ENCODE measurements at regions not wholly inside any gene's neighbourhood (a gene's known extent, or its start where the extent isn't known, plus 50 kb on each side); places are given as distances from the start of the nearest gene placed in this dataset.
"Not testable (repeated sequence)": the region's sequence is repeated elsewhere in the genome, so short reads cannot be mapped to it uniquely, and the experiment has no call there.

DNA sequence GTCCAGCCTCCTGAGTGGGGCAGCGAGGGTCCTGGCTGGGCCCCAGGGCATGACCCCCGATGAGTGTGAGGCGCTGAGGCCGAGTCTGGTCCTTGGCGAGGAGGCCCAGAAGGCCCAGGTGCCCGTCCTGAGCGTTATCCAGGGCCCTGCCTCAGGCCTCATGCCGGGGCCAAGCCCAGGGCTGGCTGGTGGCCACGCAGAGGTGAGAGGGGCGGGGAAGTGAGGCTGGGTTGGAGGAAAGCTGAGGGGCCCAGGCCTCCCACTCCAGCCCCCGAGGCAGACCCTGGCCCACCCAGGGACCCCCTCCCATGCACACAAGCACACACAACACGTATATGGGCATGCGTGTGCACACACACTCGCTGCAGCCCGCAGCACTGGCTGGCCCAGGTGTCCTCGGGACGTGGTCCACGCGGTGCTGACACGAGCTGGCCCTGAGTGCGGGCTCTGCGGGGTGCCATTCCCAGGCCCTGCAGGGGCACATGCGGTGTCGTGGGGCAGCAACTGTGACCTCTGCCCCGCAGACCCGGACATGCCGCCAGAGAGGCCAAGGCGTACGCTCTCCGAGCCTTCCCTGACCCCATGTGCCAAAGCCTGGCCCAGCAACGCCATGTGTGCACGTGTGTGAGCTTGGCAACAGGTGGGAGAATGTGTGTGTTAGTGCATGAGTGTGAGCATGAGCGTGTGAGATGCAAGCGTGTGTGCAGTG lies 160.2 kb downstream of the TMEM121 start:
- H3K9me3 ChIP-seq (ENCODE audit: control insufficient read depth in 1 of 2, insufficient read depth in 1 of 2, low read length in 2 of 2); H3K27me3 ChIP-seq (ENCODE audit: control insufficient read depth in 1 of 2, insufficient read depth in 2 of 2, low read length in 2 of 2); POLR2A ChIA-PET; H3K9me3 Mint-ChIP-seq; H3K36me3 ChIP-seq (ENCODE audit: insufficient read depth, low read length); H3K27ac ChIP-seq (ENCODE audit: low read depth in 1 of 2, low read length in 2 of 2); ATAC-seq (ENCODE audit: poor library complexity); DNase-seq; H3K27ac Mint-ChIP-seq; H3K4me3 Mint-ChIP-seq; intact Hi-C loops (cut with DNase I, micrococcal nuclease); H3K4me1 Mint-ChIP-seq (ENCODE audit: low read depth); H3K4me1 ChIP-seq (ENCODE audit: insufficient read depth, low read length); CTCF ChIA-PET; H3K27me3 Mint-ChIP-seq; H3K36me3 Mint-ChIP-seq (ENCODE audit: low read depth); H3K4me3 ChIP-seq (ENCODE audit: low read length): not testable (repeated sequence)

DNA sequence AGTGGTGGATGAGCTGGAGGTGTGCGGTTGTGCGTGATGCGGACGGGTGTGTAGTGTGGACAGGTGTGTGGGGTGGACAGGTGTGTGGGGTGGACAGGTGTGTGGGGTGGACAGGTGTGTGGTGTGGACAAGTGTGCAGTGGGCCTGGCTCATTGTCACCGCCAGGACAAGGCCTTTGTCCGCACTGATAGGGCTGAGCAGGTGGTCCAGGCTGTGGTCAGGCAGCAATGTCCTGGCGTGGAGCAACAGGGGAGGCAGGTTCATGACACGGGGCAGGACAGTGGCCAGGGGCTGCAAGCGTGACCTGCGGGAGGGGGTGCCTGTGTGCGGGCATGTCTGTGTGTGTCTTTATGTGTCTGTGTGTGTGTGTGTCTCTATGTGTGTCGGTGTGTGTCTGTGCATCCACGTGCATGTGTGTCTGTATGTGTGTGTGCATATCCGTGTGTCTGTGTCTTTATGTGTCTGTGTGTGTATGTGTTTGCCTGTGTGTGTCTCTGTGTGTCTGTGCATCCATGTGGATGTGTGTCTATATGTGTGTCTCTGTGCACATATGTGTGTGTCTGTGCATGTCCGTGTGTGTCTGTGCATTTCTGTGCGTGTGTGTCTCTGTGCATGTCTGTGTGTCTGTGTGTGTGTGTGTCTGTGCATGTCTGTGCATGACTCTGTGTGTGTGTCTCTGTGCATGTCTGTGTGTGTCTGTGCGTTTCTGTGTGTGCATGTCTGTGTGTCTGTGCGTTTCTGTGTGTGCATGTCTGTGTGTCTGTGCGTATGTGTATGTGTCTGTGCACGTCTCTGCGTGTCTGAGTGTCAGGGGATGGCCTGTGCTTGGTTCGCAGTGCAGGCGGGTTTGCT lies 161.0 kb downstream of the TMEM121 start:
- H3K9me3 Mint-ChIP-seq; H3K4me3 Mint-ChIP-seq; POLR2A ChIA-PET; H3K4me1 ChIP-seq (ENCODE audit: insufficient read depth, low read length); intact Hi-C loops (cut with DNase I, micrococcal nuclease); H3K36me3 Mint-ChIP-seq (ENCODE audit: low read depth); H3K4me1 Mint-ChIP-seq (ENCODE audit: low read depth); H3K4me3 ChIP-seq (ENCODE audit: low read length); H3K9me3 ChIP-seq (ENCODE audit: control insufficient read depth in 1 of 2, insufficient read depth in 1 of 2, low read length in 2 of 2); ATAC-seq (ENCODE audit: poor library complexity); DNase-seq; H3K27ac ChIP-seq (ENCODE audit: low read depth in 1 of 2, low read length in 2 of 2); H3K27ac Mint-ChIP-seq; H3K27me3 Mint-ChIP-seq; CTCF ChIA-PET; H3K36me3 ChIP-seq (ENCODE audit: insufficient read depth, low read length); H3K27me3 ChIP-seq (ENCODE audit: control insufficient read depth in 1 of 2, insufficient read depth in 2 of 2, low read length in 2 of 2): not testable (repeated sequence)

DNA sequence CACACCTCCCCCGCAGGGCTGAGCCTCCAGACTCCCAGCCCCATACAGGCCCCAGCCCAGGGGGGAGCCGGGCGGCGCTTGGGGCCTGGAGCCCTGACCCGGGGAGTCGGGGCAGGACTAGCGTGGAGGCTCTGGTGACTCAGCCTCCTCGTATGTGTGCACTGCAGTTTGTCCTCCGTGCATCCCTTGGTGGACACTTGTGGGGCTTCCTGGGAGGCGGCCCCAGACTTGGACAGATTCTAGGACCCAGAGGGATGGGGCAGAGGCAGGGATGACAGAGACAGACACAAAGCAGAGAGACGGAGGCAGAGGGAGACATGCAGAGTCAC lies 161.6 kb downstream of the TMEM121 start:
- H3K36me3 ChIP-seq (ENCODE audit: insufficient read depth, low read length); H3K4me1 ChIP-seq (ENCODE audit: insufficient read depth, low read length); H3K27ac ChIP-seq (ENCODE audit: low read depth in 1 of 2, low read length in 2 of 2); CTCF ChIA-PET; H3K4me3 Mint-ChIP-seq; H3K9me3 Mint-ChIP-seq; H3K4me3 ChIP-seq (ENCODE audit: low read length); H3K27me3 ChIP-seq (ENCODE audit: control insufficient read depth in 1 of 2, insufficient read depth in 2 of 2, low read length in 2 of 2); H3K9me3 ChIP-seq (ENCODE audit: control insufficient read depth in 1 of 2, insufficient read depth in 1 of 2, low read length in 2 of 2); intact Hi-C loops (cut with DNase I, micrococcal nuclease); DNase-seq; H3K4me1 Mint-ChIP-seq (ENCODE audit: low read depth); H3K36me3 Mint-ChIP-seq (ENCODE audit: low read depth); POLR2A ChIA-PET; H3K27me3 Mint-ChIP-seq; H3K27ac Mint-ChIP-seq; ATAC-seq (ENCODE audit: poor library complexity): not testable (repeated sequence)

DNA sequence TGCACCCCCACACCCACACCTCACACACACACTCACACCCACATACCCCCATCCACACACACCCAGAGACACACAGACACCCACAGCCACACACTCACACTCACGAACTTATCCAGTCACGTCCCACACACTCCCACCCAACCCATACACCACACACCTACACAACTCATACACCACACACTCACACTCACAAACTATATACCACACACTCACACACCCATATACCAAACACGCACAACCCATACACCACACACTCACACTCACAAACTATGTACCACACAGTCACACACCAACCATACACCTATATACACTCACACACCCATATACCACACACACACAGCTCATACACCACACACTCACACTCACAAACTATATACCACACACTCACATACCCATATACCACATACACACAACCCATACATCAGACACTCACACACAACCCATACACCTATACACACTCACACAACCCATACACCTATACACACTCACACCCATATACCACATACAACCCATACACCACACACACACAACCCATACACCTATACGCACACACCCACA lies 162.4 kb downstream of the TMEM121 start:
- intact Hi-C loops (cut with DNase I, micrococcal nuclease); ATAC-seq (ENCODE audit: poor library complexity); CTCF ChIA-PET; H3K9me3 Mint-ChIP-seq; POLR2A ChIA-PET; H3K27ac ChIP-seq (ENCODE audit: low read depth in 1 of 2, low read length in 2 of 2); DNase-seq; H3K4me3 Mint-ChIP-seq; H3K9me3 ChIP-seq (ENCODE audit: control insufficient read depth in 1 of 2, insufficient read depth in 1 of 2, low read length in 2 of 2); H3K27me3 Mint-ChIP-seq; H3K36me3 ChIP-seq (ENCODE audit: insufficient read depth, low read length); H3K27ac Mint-ChIP-seq; H3K4me1 Mint-ChIP-seq (ENCODE audit: low read depth); H3K36me3 Mint-ChIP-seq (ENCODE audit: low read depth); H3K4me1 ChIP-seq (ENCODE audit: insufficient read depth, low read length); H3K4me3 ChIP-seq (ENCODE audit: low read length); H3K27me3 ChIP-seq (ENCODE audit: control insufficient read depth in 1 of 2, insufficient read depth in 2 of 2, low read length in 2 of 2): not testable (repeated sequence)

DNA sequence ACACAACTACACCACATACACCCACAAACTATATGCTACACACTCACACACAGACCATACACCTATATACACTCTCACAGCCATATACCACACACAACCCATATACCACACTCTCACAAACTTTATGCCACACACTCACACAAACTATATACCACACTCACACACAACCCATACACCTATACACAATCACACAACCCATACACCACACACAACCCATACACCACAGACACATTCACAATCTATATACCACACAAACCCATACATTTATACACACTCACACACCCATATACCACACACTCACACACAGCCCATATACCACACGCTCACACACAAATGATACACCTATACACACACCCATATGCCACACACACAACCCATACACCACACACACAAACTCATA lies 163.3 kb downstream of the TMEM121 start:
- no peak overlapping the region for H3K27ac ChIP-seq (ENCODE audit: low read depth in 1 of 2, low read length in 2 of 2)
- no peaks in the 10 kb centered on the region for H3K4me1 Mint-ChIP-seq (ENCODE audit: low read depth)
- no peak for DNase-seq

More for the DNA sequence above, 163.3 kb downstream of the TMEM121 start:
- CTCF ChIA-PET: no interaction called here
- no peaks in the 10 kb centered on the region for H3K27me3 Mint-ChIP-seq
- H3K4me3 Mint-ChIP-seq: no peak overlapping the region
- Histone ChIP-seq H3K27me3 (ENCODE audit: control insufficient read depth in 1 of 2, insufficient read depth in 2 of 2, low read length in 2 of 2) (no peaks in the 10 kb centered on the region), H3K36me3 (ENCODE audit: insufficient read depth, low read length) (no peaks in the 10 kb centered on the region), H3K9me3 (ENCODE audit: control insufficient read depth in 1 of 2, insufficient read depth in 1 of 2, low read length in 2 of 2) (no peaks in the 10 kb centered on the region), H3K4me1 (ENCODE audit: insufficient read depth, low read length) (no peaks in the 10 kb centered on the region), H3K4me3 (ENCODE audit: low read length) (no peak overlapping the region)
- intact Hi-C loops (cut with DNase I, micrococcal nuclease): loop anchor here in 1 of 2 experiments (2.0 kb wide), 1 partner anchor 121 kb away; no protein-coding TSS in a partner anchor
- H3K36me3 Mint-ChIP-seq (ENCODE audit: low read depth): no peaks in the 10 kb centered on the region
- TF ChIP-seq, protein P1, sequence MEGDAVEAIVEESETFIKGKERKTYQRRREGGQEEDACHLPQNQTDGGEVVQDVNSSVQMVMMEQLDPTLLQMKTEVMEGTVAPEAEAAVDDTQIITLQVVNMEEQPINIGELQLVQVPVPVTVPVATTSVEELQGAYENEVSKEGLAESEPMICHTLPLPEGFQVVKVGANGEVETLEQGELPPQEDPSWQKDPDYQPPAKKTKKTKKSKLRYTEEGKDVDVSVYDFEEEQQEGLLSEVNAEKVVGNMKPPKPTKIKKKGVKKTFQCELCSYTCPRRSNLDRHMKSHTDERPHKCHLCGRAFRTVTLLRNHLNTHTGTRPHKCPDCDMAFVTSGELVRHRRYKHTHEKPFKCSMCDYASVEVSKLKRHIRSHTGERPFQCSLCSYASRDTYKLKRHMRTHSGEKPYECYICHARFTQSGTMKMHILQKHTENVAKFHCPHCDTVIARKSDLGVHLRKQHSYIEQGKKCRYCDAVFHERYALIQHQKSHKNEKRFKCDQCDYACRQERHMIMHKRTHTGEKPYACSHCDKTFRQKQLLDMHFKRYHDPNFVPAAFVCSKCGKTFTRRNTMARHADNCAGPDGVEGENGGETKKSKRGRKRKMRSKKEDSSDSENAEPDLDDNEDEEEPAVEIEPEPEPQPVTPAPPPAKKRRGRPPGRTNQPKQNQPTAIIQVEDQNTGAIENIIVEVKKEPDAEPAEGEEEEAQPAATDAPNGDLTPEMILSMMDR (IDR thresholded peaks at IDR 0.05): no peak
- no peaks in the 10 kb centered on the region for H3K9me3 Mint-ChIP-seq
- no peak overlapping the region for H3K27ac Mint-ChIP-seq
- ATAC-seq (ENCODE audit: poor library complexity): no peak
- POLR2A ChIA-PET: no interaction called here

All from CD4-positive, alpha-beta T cell (primary cell).